Transverse colon (tissue), 4 donors: ENCODE measurements at regions not wholly inside any gene's neighbourhood (a gene's known extent, or its start where the extent isn't known, plus 50 kb on each side); places are given as distances from the start of the nearest gene placed in this dataset.

Experiments used
- DNase-seq: peaks from one replicate; pipeline ENCODE4 v3.0.0-alpha.2; 2019
- H3K27ac ChIP-seq, 4 donors: fragments of 200-600 bp; sonication (generic); 2 replicates each; pipeline ENCODE4 v1.5.1; 2016 to 2018; ENCODE audit warnings: inconsistent platforms in 4 of 4
- H3K27me3 ChIP-seq: fragments of 200-600 bp; sonication (generic); 2 replicates; pipeline ENCODE4 v1.5.1; 2017; ENCODE audit warnings: inconsistent platforms
- H3K36me3 ChIP-seq, 4 donors: fragments of 200-600 bp; sonication (generic); 2 replicates each; pipeline ENCODE4 v1.5.1; 2017 to 2019; ENCODE audit warnings: inconsistent platforms in 4 of 4
- H3K4me1 ChIP-seq, 4 donors: fragments of 200-600 bp; sonication (generic); 2 replicates each; pipeline ENCODE4 v1.5.1; 2017 to 2020; ENCODE audit warnings: inconsistent platforms in 4 of 4
- H3K4me3 ChIP-seq, 4 donors: fragments of 200-600 bp; sonication (generic); 1 replicate in 1 of 4; 2 replicates in 3 of 4; pipeline versions ENCODE4 v1.5.1 to v1.6.1; 2017 to 2019; ENCODE audit warnings: inconsistent platforms in 4 of 4
- H3K9me3 ChIP-seq, 2 donors: fragments of 200-600 bp; sonication (generic); 2 replicates each; pipeline ENCODE4 v1.5.1; 2017 to 2019; ENCODE audit warnings: inconsistent platforms in 2 of 2
- EP300 ChIP-seq: sonication (generic); formaldehyde crosslinking; IDR thresholded peaks from one replicate; pipeline ENCODE4 v1.6.1; 2017; ENCODE audit warnings: antibody characterized with exemption, low read depth
- POLR2A ChIP-seq: fragments of 450-650 bp; IDR thresholded peaks from one replicate; pipeline ENCODE4 v1.6.1; 2016; ENCODE audit warnings: antibody characterized with exemption, mild to moderate bottlenecking, moderate library complexity
- POLR2AphosphoS5 ChIP-seq, 3 donors: sonication (generic); formaldehyde crosslinking; IDR thresholded peaks; one replicate each; pipeline ENCODE4 v1.6.1; 2016; ENCODE audit warnings: antibody characterized with exemption in 3 of 3
- WGBS, 2 donors: methylation state at CpG; one replicate each; pipeline ENCODE4 v1.1.5; 2018; ENCODE audit warnings: low coverage in 1 of 2; 5-methylcytosine and 5-hydroxymethylcytosine counted together
- in situ Hi-C, 4 donors: fragments of 200-750 bp; cut with MboI; loops; one replicate each; pipeline versions ENCODE4 v1.15.0 to v1.15.1; 2017; ENCODE audit warnings: low sequenced_read_pairs in 3 of 4, low pct_ligation_motif_present in 1 of 4, low pct_unique_long_range_greater_than_20kb in 1 of 4
- intact Hi-C: fragments of 100-400 bp; cut with DNase I; formaldehyde crosslinking; loops from one replicate; pipeline ENCODE4 v1.15.1; 2023; ENCODE audit warnings: low total_unique reads
- TF ChIP-seq, protein P1 (sequence below), 5 experiments: fragments of 200-600 bp in 3 of 5; fragments of 450-650 bp in 2 of 5; sonication (generic) in 3 of 5; IDR thresholded peaks; 1 replicate in 2 of 5; 2 replicates in 3 of 5; pipeline ENCODE4 v1.5.1; 2016 to 2017; ENCODE audit warnings: antibody characterized with exemption in 5 of 5, inconsistent platforms in 3 of 5, mild to moderate bottlenecking in 2 of 5, moderate library complexity in 1 of 5

DNA sequence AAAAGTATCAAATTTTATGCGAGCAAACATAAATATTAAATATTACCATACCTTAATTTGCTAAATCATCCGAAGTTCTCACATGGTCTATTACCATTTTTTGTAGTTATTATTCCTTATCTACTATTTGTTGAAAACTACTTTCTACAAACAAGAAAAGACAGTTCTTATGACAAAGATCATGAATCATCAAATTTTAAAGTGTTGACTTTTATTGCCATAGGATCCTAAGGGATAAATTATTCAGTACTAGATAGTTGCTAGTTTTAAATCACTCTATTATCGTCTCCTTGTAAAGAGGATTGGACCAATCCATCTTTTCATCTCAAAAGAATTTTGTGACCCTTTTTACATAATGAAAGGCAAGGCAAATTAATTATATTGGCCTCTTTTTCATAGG is 523.6 kb upstream of the TMEFF2 start:
- 84 to 85% methylated on average over 3 of the region's 3 CpGs for WGBS, 2 donors
- in situ Hi-C loops (no loop called here), intact Hi-C loops (no loop called here)
- Histone ChIP-seq H3K4me1 (no peaks in the 10 kb centered on the region), H3K4me3 (no peak overlapping the region), H3K36me3 (no peaks in the 10 kb centered on the region), H3K9me3 (no peaks in the 10 kb centered on the region), H3K27me3 (no peaks in the 10 kb centered on the region), H3K27ac (no peak overlapping the region)
- no peak for DNase-seq
- TF ChIP-seq POLR2A (no peak), POLR2AphosphoS5 (IDR thresholded peaks at IDR 0.05) (no peak), EP300 (no peak)
- TF ChIP-seq, protein P1, sequence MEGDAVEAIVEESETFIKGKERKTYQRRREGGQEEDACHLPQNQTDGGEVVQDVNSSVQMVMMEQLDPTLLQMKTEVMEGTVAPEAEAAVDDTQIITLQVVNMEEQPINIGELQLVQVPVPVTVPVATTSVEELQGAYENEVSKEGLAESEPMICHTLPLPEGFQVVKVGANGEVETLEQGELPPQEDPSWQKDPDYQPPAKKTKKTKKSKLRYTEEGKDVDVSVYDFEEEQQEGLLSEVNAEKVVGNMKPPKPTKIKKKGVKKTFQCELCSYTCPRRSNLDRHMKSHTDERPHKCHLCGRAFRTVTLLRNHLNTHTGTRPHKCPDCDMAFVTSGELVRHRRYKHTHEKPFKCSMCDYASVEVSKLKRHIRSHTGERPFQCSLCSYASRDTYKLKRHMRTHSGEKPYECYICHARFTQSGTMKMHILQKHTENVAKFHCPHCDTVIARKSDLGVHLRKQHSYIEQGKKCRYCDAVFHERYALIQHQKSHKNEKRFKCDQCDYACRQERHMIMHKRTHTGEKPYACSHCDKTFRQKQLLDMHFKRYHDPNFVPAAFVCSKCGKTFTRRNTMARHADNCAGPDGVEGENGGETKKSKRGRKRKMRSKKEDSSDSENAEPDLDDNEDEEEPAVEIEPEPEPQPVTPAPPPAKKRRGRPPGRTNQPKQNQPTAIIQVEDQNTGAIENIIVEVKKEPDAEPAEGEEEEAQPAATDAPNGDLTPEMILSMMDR (IDR thresholded peaks at IDR 0.05), result no peak

DNA sequence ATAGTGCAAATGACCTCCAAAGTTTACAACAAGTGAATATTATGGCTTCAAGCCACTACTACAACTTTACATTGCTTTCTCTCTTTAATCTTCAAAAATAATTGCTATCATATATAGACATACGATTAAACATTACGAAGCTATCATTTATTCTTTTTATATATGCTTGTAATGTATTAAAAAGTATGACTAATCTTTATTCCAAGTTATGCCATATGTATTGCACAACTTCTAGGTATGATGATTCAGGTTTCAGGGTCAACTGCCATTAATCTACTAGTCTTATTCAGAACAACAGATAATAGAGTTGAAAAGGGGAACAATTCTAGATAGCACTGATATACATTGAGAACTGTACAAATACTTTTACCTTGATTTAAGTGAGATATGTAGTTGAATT is 506.2 kb upstream of the TMEFF2 start:
- intact Hi-C loops, result no loop called here
- WGBS, 2 donors, result 36 to 75% methylated on average over 2 of the region's 2 CpGs
- H3K27ac ChIP-seq, result no peak overlapping the region
- no peaks in the 10 kb centered on the region for H3K4me1 ChIP-seq
- in situ Hi-C loops, result no loop called here
- DNase-seq, result no peak
- TF ChIP-seq EP300 (no peak), POLR2A (no peak), POLR2AphosphoS5 (IDR thresholded peaks at IDR 0.05) (no peak)
- TF ChIP-seq, protein P1 (IDR thresholded peaks at IDR 0.05), result no peak
- no peaks in the 10 kb centered on the region for H3K9me3 ChIP-seq
- no peaks in the 10 kb centered on the region for H3K27me3 ChIP-seq
- no peak overlapping the region for H3K4me3 ChIP-seq
- H3K36me3 ChIP-seq, result no peaks in the 10 kb centered on the region

DNA sequence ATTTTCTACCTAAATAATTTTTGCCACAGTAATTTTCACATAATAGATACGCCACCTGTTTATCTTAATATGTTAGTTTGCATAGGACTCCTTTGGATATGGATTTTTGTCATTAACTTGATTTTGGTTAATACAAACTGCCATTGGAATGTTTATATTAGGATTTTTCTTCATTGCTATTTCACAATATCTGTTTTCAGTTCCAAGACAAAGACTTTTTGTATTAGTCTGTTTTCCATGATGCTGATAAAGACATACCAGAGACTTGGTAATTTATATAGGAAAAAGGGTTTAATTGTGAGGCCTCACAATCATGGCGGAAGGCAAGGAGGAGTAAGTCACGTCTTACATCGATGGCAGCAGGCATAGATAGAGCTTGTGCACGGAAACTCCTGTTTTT is 503.1 kb upstream of the TMEFF2 start:
- intact Hi-C loops (no loop called here), in situ Hi-C loops (no loop called here)
- 83 to 89% methylated on average over 5 of the region's 5 CpGs for WGBS, 2 donors

DNA sequence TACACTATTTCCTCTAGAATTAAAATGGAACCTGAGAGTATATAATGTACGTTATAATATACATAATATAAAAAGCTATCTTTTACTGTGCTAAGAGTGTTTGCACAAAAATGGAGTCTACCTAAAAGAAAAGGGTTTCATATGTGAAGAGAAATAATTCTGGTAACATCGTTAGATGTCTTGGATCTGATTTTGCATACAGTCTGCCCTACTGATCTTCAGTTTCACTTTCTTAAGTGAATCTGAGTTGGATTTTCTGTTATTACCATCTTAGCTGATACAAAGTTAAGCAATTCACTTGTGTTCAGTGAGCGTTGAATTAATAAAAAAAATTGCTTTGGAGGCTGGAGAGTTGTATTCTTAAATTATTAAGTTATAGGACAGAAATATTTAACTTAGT is 502.1 kb upstream of the TMEFF2 start:
- DNase-seq, result no peak
- 61 to 68% methylated on average over 3 of the region's 3 CpGs for WGBS, 2 donors
- no peak overlapping the region for H3K4me3 ChIP-seq
- intact Hi-C loops, result no loop called here
- in situ Hi-C loops, result no loop called here
- H3K9me3 ChIP-seq, result no peaks in the 10 kb centered on the region
- no peaks in the 10 kb centered on the region for H3K4me1 ChIP-seq
- no peak for TF ChIP-seq POLR2A
- TF ChIP-seq POLR2AphosphoS5 (IDR thresholded peaks at IDR 0.05), result no peak
- TF ChIP-seq, protein P1 (IDR thresholded peaks at IDR 0.05), result no peak
- TF ChIP-seq EP300, result no peak
- no peaks in the 10 kb centered on the region for H3K36me3 ChIP-seq
- H3K27ac ChIP-seq, result no peak overlapping the region
- H3K27me3 ChIP-seq, result no peaks in the 10 kb centered on the region

More for the DNA sequence above, 503.1 kb upstream of the TMEFF2 start:
- Histone ChIP-seq H3K36me3 (no peaks in the 10 kb centered on the region), H3K4me3 (no peak overlapping the region), H3K27me3 (no peaks in the 10 kb centered on the region), H3K27ac (no peak overlapping the region), H3K4me1 (no peaks in the 10 kb centered on the region), H3K9me3 (no peaks in the 10 kb centered on the region)
- no peak for DNase-seq
- TF ChIP-seq EP300 (no peak), POLR2AphosphoS5 (IDR thresholded peaks at IDR 0.05) (no peak), POLR2A (no peak)
- TF ChIP-seq, protein P1 (IDR thresholded peaks at IDR 0.05), result no peak
